ENCODE measurements at regions not wholly inside any gene's neighbourhood (a gene's known extent, or its start where the extent isn't known, plus 50 kb on each side); places are given as distances from the start of the nearest gene placed in this dataset.

- peaks cover 9% of the 10 kb centered on the region for H3K9me3 ChIP-seq (ENCODE audit: control insufficient read depth, low read length)
- peaks cover 22% of the 10 kb centered on the region for H3K4me1 ChIP-seq (ENCODE audit: control insufficient read depth, insufficient read depth, low read length)
- H3K36me3 ChIP-seq (ENCODE audit: control insufficient read depth, insufficient read depth, low read length, severe bottlenecking), result no peaks in the 10 kb centered on the region
- H3K4me3 ChIP-seq (ENCODE audit: low read length), result no peak overlapping the region
- no peak overlapping the region for H3K9ac ChIP-seq (ENCODE audit: low read length)
- no peaks in the 10 kb centered on the region for H3K27me3 ChIP-seq (replicated peaks; ENCODE audit: control insufficient read depth, insufficient read depth, low read length)
- DNase-seq (ENCODE audit: low read depth), result peak; percentile 27
Measured at GRCh38 chr3:106827515-106828213, 549.6 kb upstream of the CCDC54 start.

GRCh38 chr3:106829206-106829605 lies 548.0 kb upstream of the CCDC54 start:
- Histone ChIP-seq H3K9me3 (ENCODE audit: control insufficient read depth, low read length) (peaks cover 10% of the 10 kb centered on the region), H3K9ac (ENCODE audit: low read length) (no peak overlapping the region), H3K27me3 (replicated peaks; ENCODE audit: control insufficient read depth, insufficient read depth, low read length) (no peaks in the 10 kb centered on the region), H3K4me3 (ENCODE audit: low read length) (no peak overlapping the region), H3K4me1 (ENCODE audit: control insufficient read depth, insufficient read depth, low read length) (peaks cover 22% of the 10 kb centered on the region), H3K36me3 (ENCODE audit: control insufficient read depth, insufficient read depth, low read length, severe bottlenecking) (no peaks in the 10 kb centered on the region)
- peak; percentile 13 for DNase-seq (ENCODE audit: low read depth)

GRCh38 chr3:106830334-106830733 lies 546.9 kb upstream of the CCDC54 start:
- DNase-seq (ENCODE audit: low read depth), result no peak
- Histone ChIP-seq H3K4me1 (ENCODE audit: control insufficient read depth, insufficient read depth, low read length) (peaks cover 13% of the 10 kb centered on the region), H3K36me3 (ENCODE audit: control insufficient read depth, insufficient read depth, low read length, severe bottlenecking) (no peaks in the 10 kb centered on the region), H3K9ac (ENCODE audit: low read length) (no peak overlapping the region), H3K27me3 (replicated peaks; ENCODE audit: control insufficient read depth, insufficient read depth, low read length) (no peaks in the 10 kb centered on the region), H3K9me3 (ENCODE audit: control insufficient read depth, low read length) (peaks cover 10% of the 10 kb centered on the region), H3K4me3 (ENCODE audit: low read length) (no peak overlapping the region)

- peaks cover 11% of the 10 kb centered on the region for H3K4me1 ChIP-seq (ENCODE audit: control insufficient read depth, insufficient read depth, low read length)
- no peak overlapping the region for H3K9ac ChIP-seq (ENCODE audit: low read length)
- no peaks in the 10 kb centered on the region for H3K27me3 ChIP-seq (replicated peaks; ENCODE audit: control insufficient read depth, insufficient read depth, low read length)
- no peak for DNase-seq (ENCODE audit: low read depth)
- no peaks in the 10 kb centered on the region for H3K36me3 ChIP-seq (ENCODE audit: control insufficient read depth, insufficient read depth, low read length, severe bottlenecking)
- peaks cover 8% of the 10 kb centered on the region for H3K9me3 ChIP-seq (ENCODE audit: control insufficient read depth, low read length)
- no peak overlapping the region for H3K4me3 ChIP-seq (ENCODE audit: low read length)
Measured at GRCh38 chr3:106836906-106837305, 540.3 kb upstream of the CCDC54 start.

GRCh38 chr3:106837616-106838015 lies 539.6 kb upstream of the CCDC54 start:
- Histone ChIP-seq H3K4me1 (ENCODE audit: control insufficient read depth, insufficient read depth, low read length) (peaks cover 11% of the 10 kb centered on the region), H3K36me3 (ENCODE audit: control insufficient read depth, insufficient read depth, low read length, severe bottlenecking) (no peaks in the 10 kb centered on the region), H3K27me3 (replicated peaks; ENCODE audit: control insufficient read depth, insufficient read depth, low read length) (no peaks in the 10 kb centered on the region), H3K4me3 (ENCODE audit: low read length) (no peak overlapping the region), H3K9ac (ENCODE audit: low read length) (no peak overlapping the region), H3K9me3 (ENCODE audit: control insufficient read depth, low read length) (peaks cover under 1% of the 10 kb centered on the region)
- DNase-seq (ENCODE audit: low read depth), result no peak

- DNase-seq (ENCODE audit: low read depth), result peak; percentile 33
- Histone ChIP-seq H3K36me3 (ENCODE audit: control insufficient read depth, insufficient read depth, low read length, severe bottlenecking) (no peaks in the 10 kb centered on the region), H3K4me1 (ENCODE audit: control insufficient read depth, insufficient read depth, low read length) (peaks cover 11% of the 10 kb centered on the region), H3K27me3 (replicated peaks; ENCODE audit: control insufficient read depth, insufficient read depth, low read length) (no peaks in the 10 kb centered on the region), H3K4me3 (ENCODE audit: low read length) (peak overlapping the region; percentile 66), H3K9ac (ENCODE audit: low read length) (peak overlapping the region; percentile 42), H3K9me3 (ENCODE audit: control insufficient read depth, low read length) (no peaks in the 10 kb centered on the region)
Measured at GRCh38 chr3:106839576-106840280, 537.5 kb upstream of the CCDC54 start.

GRCh38 chr3:106840319-106840718 lies 536.9 kb upstream of the CCDC54 start:
- peaks cover 11% of the 10 kb centered on the region for H3K4me1 ChIP-seq (ENCODE audit: control insufficient read depth, insufficient read depth, low read length)
- peak overlapping the region; percentile 66 for H3K4me3 ChIP-seq (ENCODE audit: low read length)
- H3K9ac ChIP-seq (ENCODE audit: low read length), result no peak overlapping the region
- H3K36me3 ChIP-seq (ENCODE audit: control insufficient read depth, insufficient read depth, low read length, severe bottlenecking), result no peaks in the 10 kb centered on the region
- DNase-seq (ENCODE audit: low read depth), result no peak
- H3K27me3 ChIP-seq (replicated peaks; ENCODE audit: control insufficient read depth, insufficient read depth, low read length), result no peaks in the 10 kb centered on the region
- no peaks in the 10 kb centered on the region for H3K9me3 ChIP-seq (ENCODE audit: control insufficient read depth, low read length)

- Histone ChIP-seq H3K27me3 (replicated peaks; ENCODE audit: control insufficient read depth, insufficient read depth, low read length) (no peaks in the 10 kb centered on the region), H3K36me3 (ENCODE audit: control insufficient read depth, insufficient read depth, low read length, severe bottlenecking) (no peaks in the 10 kb centered on the region), H3K9ac (ENCODE audit: low read length) (no peak overlapping the region), H3K4me1 (ENCODE audit: control insufficient read depth, insufficient read depth, low read length) (peaks cover 11% of the 10 kb centered on the region), H3K4me3 (ENCODE audit: low read length) (no peak overlapping the region), H3K9me3 (ENCODE audit: control insufficient read depth, low read length) (no peaks in the 10 kb centered on the region)
- no peak for DNase-seq (ENCODE audit: low read depth)
Measured at GRCh38 chr3:106842151-106842550, 535.1 kb upstream of the CCDC54 start.

- Histone ChIP-seq H3K9me3 (ENCODE audit: control insufficient read depth, low read length) (no peaks in the 10 kb centered on the region), H3K36me3 (ENCODE audit: control insufficient read depth, insufficient read depth, low read length, severe bottlenecking) (no peaks in the 10 kb centered on the region), H3K27me3 (replicated peaks; ENCODE audit: control insufficient read depth, insufficient read depth, low read length) (no peaks in the 10 kb centered on the region), H3K9ac (ENCODE audit: low read length) (no peak overlapping the region), H3K4me3 (ENCODE audit: low read length) (no peak overlapping the region), H3K4me1 (ENCODE audit: control insufficient read depth, insufficient read depth, low read length) (peaks cover 7% of the 10 kb centered on the region)
- DNase-seq (ENCODE audit: low read depth), result no peak
Measured at GRCh38 chr3:106844638-106845037, 532.6 kb upstream of the CCDC54 start.

GRCh38 chr3:106848099-106848498 lies 529.1 kb upstream of the CCDC54 start:
- Histone ChIP-seq H3K9me3 (ENCODE audit: control insufficient read depth, low read length) (no peaks in the 10 kb centered on the region), H3K4me3 (ENCODE audit: low read length) (no peak overlapping the region), H3K36me3 (ENCODE audit: control insufficient read depth, insufficient read depth, low read length, severe bottlenecking) (no peaks in the 10 kb centered on the region), H3K9ac (ENCODE audit: low read length) (no peak overlapping the region), H3K27me3 (replicated peaks; ENCODE audit: control insufficient read depth, insufficient read depth, low read length) (no peaks in the 10 kb centered on the region), H3K4me1 (ENCODE audit: control insufficient read depth, insufficient read depth, low read length) (peaks cover 5% of the 10 kb centered on the region)
- no peak for DNase-seq (ENCODE audit: low read depth)

- Histone ChIP-seq H3K9me3 (ENCODE audit: control insufficient read depth, low read length) (no peaks in the 10 kb centered on the region), H3K9ac (ENCODE audit: low read length) (no peak overlapping the region), H3K36me3 (ENCODE audit: control insufficient read depth, insufficient read depth, low read length, severe bottlenecking) (no peaks in the 10 kb centered on the region)
Measured at GRCh38 chr3:106850437-106850836, 526.8 kb upstream of the CCDC54 start.

More at GRCh38 chr3:106850437-106850836, 526.8 kb upstream of the CCDC54 start:
- DNase-seq (ENCODE audit: low read depth), result peak; percentile 70
- H3K4me1 ChIP-seq (ENCODE audit: control insufficient read depth, insufficient read depth, low read length), result peaks cover 5% of the 10 kb centered on the region
- H3K4me3 ChIP-seq (ENCODE audit: low read length), result no peak overlapping the region
- H3K27me3 ChIP-seq (replicated peaks; ENCODE audit: control insufficient read depth, insufficient read depth, low read length), result no peaks in the 10 kb centered on the region
